HG03439 (cell line): ENCODE measurements at regions not wholly inside any gene's neighbourhood (a gene's known extent, or its start where the extent isn't known, plus 50 kb on each side); places are given as distances from the start of the nearest gene placed in this dataset.

Source experiments
- ATAC-seq: cut with Tn5 transposase; IDR thresholded peaks from one replicate; pipeline ENCODE4 v1.9.1; 2021; ENCODE audit warnings: mild to moderate bottlenecking, moderate library complexity; ENCODE audit not compliant: unreplicated experiment

DNA sequence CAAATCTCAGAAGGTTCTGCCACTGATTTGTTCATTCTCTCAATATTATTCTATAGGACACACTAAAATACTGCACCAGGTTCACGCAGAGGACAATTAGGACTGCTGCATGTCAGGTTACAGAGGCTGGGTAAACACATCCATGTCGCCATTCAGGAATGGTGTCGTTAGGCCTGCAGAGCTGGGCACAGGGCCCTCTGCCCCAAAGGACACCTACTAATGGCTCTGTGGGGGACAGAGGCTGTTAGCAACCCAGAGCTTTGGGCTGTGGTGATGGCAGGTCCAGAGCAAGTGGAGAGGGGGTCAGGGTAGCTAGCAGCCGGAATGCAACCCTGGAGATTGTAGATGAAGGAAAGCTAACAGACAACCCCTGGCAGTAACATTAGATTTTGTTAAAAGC is 115.9 kb downstream of the TTC32 start:
- no peak for ATAC-seq

GRCh38 chr2:19785447-19785846 is 116.3 kb downstream of the TTC32 start:
- no peak for ATAC-seq

GRCh38 chr2:19784456-19784855 is 117.3 kb downstream of the TTC32 start:
- no peak for ATAC-seq

- no peak for ATAC-seq
Measured at GRCh38 chr2:19783935-19784334, 117.8 kb downstream of the TTC32 start.

- ATAC-seq: no peak
Measured at GRCh38 chr2:19776941-19777514, 124.8 kb downstream of the TTC32 start.

DNA sequence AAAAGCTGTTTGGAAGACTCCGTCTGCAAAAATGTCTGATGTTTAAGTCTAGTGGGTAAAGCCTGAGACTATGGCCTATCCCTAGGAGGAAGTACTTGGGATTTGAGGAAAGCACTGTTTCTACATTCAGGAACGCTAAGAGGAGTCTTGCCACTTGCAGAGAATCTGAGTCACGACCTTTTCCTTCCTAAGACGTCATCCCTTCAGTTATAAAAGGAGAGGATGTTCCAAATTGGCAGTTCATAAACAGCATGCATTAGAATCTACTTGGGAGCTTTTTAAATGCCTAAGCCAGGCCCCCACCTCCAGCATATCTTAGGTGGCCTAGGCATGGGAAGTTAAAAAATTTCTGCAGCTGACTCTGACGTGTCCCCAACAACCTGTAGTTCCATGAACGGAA is 125.9 kb downstream of the TTC32 start:
- ATAC-seq: no peak

- ATAC-seq: no peak
Measured at GRCh38 chr2:19775315-19775714, 126.5 kb downstream of the TTC32 start.

DNA sequence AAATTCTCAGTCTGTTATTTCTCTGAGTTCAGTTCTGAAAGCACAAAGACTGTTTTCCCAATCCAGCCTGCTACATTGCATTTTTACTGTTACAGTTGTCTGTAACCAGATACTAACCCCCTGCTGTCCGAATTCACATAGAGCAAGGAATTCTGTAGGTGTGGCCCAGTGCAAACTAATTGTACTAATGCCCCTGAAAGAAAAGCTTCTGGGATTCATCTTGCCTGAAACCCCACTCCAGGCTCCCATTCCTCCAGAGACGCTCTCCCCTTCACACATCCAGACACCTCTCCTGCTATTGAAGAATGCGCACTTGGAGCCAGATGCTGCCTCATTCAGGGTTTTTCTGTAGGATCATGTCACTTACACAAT is 127.0 kb downstream of the TTC32 start:
- ATAC-seq: no peak

GRCh38 chr2:19772981-19773380 is 128.8 kb downstream of the TTC32 start:
- no peak for ATAC-seq

DNA sequence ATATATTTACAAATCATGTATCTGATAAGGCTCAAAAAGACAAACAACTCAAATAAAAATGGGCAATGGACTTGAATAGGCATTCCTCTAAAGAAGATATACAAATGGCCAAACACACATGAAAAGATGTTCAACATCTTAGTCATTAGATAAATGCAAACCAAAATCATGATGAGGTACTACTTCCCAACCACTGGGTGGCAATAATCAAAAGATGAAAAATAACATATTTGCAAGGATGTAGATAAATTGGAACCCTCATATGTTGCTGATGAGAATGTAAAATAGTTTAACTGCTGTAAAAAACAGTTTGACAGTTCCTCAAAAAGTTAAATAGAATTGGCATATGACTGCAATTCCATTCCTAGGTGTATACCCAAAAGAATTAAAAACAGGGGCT is 132.3 kb downstream of the TTC32 start:
- ATAC-seq: no peak

DNA sequence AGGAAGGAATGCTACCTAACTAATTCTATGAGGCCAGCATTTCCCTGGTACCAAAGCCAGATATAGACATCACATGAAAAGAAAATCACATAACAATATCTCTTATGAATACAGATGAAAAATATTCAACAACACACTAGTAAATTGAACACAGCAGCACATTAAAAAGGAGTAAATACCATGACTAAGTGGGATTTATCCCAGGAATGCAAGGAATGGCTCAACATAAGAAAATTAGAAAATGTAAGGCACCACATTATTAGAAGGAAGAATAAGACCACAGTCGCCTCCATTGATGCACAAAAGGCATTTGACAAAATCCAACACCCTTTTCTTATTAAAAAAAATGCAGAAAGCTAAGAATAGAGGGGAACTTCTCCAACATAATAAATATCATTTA is 133.9 kb downstream of the TTC32 start:
- no peak for ATAC-seq

GRCh38 chr2:19764998-19765397 is 136.8 kb downstream of the TTC32 start:
- ATAC-seq: no peak

GRCh38 chr2:19763731-19764130 is 138.1 kb downstream of the TTC32 start:
- ATAC-seq: no peak

DNA sequence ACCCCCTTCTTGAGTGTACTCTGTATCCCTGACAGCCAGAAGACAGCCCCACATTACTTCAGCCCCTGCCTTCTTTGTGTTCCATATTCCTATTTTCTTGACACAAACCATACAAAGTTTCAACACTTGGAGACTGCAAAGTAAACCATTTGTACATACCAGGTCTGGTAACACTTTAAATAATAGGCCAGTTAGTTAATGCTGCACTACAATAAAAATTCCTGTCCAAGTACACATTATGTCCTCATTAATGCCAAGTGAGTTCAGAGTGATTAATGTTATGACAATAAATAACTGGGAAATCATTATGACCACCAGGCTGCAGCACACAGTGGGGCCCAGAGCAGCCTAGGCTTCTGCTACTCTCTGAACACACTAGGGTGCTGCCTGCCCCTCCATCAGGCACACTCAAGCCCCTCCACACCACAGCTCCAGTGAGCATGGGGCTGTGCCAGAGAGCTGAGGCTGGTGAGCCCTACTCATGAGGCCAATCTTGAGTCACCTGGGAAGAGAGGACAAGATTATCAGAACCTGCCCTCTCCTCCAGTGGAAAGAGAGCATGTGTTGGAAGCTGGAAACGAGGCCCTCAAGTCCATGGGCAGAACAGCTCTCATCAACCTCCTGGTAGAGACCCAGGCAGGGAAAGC is 138.7 kb downstream of the TTC32 start:
- no peak for ATAC-seq

- no peak for ATAC-seq
Measured at GRCh38 chr2:19762142-19762541, 139.6 kb downstream of the TTC32 start.

DNA sequence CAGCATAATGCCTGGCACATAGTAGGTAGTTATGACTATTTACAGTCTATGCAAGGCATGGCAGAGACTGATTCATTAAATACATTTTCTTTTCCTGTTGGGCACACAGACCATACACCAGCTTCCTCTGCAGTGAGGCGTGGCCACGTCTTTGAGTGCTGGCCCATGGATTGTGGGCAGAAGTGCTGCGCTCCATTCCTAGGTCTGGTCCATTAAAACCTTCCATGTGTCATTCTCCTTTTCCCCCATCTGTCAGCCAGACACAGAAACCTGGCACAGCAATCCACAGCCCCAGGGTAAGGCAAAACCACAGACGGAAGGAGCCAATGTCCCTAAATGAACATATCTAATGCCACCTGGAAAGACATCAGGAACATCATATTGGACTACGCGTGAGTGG is 141.9 kb downstream of the TTC32 start:
- no peak for ATAC-seq

- ATAC-seq: no peak
Measured at GRCh38 chr2:19758658-19759057, 143.1 kb downstream of the TTC32 start.

DNA sequence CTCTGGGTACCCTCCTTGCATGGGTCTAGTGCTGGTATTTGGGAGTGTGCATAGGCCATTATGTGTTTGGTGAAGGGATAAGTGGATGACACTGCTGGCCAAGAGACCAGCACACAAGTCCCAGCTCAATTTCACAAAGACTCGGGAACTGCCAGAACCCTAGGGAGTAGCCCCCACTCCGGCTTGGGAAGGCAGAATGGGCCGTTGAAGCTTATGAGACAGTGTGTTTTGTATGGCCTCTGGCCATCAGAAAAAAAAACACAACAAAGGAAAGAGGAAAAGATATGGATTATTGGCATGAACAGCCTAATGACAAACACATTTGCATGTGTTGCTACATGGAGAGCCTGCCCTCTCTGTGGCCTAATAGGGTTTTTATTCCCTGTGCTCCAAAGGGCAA is 144.2 kb downstream of the TTC32 start:
- no peak for ATAC-seq

GRCh38 chr2:19754907-19755306 is 146.9 kb downstream of the TTC32 start:
- no peak for ATAC-seq

GRCh38 chr2:19753818-19754217 is 148.0 kb downstream of the TTC32 start:
- ATAC-seq: no peak

- no peak for ATAC-seq
Measured at GRCh38 chr2:19753314-19753713, 148.5 kb downstream of the TTC32 start.

GRCh38 chr2:19752500-19752899 is 149.3 kb downstream of the TTC32 start:
- no peak for ATAC-seq

GRCh38 chr2:19751631-19752030 is 150.2 kb downstream of the TTC32 start:
- no peak for ATAC-seq
